ENCODE measurements at regions not wholly inside any gene's neighbourhood (a gene's known extent, or its start where the extent isn't known, plus 50 kb on each side); places are given as distances from the start of the nearest gene placed in this dataset.
A peak's percentile ranks its signal among the peaks of the same experiment; 100 is the strongest.

DNA sequence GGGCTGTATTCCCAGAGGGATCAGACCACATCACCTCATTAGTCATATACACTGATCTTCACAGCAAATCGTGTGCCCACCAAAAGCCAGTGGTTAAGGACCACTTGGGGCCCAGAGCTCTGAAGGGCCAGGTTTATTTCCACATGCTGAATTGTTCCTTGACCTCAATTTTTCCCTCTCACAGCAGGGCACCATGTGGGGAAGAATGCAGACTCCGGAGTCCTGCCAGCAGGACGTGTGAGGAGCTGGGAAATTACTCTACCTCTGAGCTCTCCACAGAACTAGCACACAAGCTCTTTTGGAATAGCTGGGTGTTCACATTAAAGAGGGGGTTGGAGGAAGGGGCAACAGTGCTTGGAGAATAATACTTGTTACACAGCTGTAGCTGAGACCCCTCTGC lies 57.6 kb upstream of the SEL1L start:
- peaks cover 6% of the 10 kb centered on the region for H3K27me3 Mint-ChIP-seq (ENCODE audit: insufficient read depth, low read depth, poor library complexity)
- no peak overlapping the region for H3K4me3 Mint-ChIP-seq
- no peaks in the 10 kb centered on the region for H3K36me3 Mint-ChIP-seq (ENCODE audit: low read depth)
- TF ChIP-seq, protein P1, sequence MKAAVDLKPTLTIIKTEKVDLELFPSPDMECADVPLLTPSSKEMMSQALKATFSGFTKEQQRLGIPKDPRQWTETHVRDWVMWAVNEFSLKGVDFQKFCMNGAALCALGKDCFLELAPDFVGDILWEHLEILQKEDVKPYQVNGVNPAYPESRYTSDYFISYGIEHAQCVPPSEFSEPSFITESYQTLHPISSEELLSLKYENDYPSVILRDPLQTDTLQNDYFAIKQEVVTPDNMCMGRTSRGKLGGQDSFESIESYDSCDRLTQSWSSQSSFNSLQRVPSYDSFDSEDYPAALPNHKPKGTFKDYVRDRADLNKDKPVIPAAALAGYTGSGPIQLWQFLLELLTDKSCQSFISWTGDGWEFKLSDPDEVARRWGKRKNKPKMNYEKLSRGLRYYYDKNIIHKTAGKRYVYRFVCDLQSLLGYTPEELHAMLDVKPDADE (IDR thresholded peaks at IDR 0.05) = no peak
- no peak for TF ChIP-seq CREB1 (CRISPR knock-in tag; IDR thresholded peaks at IDR 0.05; ENCODE audit: low read depth)
- no peak for TF ChIP-seq STAT1 (IDR thresholded peaks at IDR 0.05; ENCODE audit: unreplicated experiment)
- TF ChIP-seq, protein P2, sequence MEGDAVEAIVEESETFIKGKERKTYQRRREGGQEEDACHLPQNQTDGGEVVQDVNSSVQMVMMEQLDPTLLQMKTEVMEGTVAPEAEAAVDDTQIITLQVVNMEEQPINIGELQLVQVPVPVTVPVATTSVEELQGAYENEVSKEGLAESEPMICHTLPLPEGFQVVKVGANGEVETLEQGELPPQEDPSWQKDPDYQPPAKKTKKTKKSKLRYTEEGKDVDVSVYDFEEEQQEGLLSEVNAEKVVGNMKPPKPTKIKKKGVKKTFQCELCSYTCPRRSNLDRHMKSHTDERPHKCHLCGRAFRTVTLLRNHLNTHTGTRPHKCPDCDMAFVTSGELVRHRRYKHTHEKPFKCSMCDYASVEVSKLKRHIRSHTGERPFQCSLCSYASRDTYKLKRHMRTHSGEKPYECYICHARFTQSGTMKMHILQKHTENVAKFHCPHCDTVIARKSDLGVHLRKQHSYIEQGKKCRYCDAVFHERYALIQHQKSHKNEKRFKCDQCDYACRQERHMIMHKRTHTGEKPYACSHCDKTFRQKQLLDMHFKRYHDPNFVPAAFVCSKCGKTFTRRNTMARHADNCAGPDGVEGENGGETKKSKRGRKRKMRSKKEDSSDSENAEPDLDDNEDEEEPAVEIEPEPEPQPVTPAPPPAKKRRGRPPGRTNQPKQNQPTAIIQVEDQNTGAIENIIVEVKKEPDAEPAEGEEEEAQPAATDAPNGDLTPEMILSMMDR (conservative IDR thresholded peaks at IDR 0.05; ENCODE audit: low read depth in 2 of 2) = no peak
- TF ChIP-seq JUNB (IDR thresholded peaks at IDR 0.05; ENCODE audit: unreplicated experiment) = no peak
- no peak for TF ChIP-seq NANOG (IDR thresholded peaks at IDR 0.05; ENCODE audit: borderline replicate concordance)
- TF ChIP-seq EZH2 (IDR thresholded peaks at IDR 0.05; ENCODE audit: low read depth, unreplicated experiment) = no peak
- no peak for TF ChIP-seq EZH2phosphoT487 (IDR thresholded peaks at IDR 0.05; ENCODE audit: unreplicated experiment)
- no peak for TF ChIP-seq POLR2AphosphoS5 (IDR thresholded peaks at IDR 0.05; ENCODE audit: low read depth)
- TF ChIP-seq, protein P3, sequence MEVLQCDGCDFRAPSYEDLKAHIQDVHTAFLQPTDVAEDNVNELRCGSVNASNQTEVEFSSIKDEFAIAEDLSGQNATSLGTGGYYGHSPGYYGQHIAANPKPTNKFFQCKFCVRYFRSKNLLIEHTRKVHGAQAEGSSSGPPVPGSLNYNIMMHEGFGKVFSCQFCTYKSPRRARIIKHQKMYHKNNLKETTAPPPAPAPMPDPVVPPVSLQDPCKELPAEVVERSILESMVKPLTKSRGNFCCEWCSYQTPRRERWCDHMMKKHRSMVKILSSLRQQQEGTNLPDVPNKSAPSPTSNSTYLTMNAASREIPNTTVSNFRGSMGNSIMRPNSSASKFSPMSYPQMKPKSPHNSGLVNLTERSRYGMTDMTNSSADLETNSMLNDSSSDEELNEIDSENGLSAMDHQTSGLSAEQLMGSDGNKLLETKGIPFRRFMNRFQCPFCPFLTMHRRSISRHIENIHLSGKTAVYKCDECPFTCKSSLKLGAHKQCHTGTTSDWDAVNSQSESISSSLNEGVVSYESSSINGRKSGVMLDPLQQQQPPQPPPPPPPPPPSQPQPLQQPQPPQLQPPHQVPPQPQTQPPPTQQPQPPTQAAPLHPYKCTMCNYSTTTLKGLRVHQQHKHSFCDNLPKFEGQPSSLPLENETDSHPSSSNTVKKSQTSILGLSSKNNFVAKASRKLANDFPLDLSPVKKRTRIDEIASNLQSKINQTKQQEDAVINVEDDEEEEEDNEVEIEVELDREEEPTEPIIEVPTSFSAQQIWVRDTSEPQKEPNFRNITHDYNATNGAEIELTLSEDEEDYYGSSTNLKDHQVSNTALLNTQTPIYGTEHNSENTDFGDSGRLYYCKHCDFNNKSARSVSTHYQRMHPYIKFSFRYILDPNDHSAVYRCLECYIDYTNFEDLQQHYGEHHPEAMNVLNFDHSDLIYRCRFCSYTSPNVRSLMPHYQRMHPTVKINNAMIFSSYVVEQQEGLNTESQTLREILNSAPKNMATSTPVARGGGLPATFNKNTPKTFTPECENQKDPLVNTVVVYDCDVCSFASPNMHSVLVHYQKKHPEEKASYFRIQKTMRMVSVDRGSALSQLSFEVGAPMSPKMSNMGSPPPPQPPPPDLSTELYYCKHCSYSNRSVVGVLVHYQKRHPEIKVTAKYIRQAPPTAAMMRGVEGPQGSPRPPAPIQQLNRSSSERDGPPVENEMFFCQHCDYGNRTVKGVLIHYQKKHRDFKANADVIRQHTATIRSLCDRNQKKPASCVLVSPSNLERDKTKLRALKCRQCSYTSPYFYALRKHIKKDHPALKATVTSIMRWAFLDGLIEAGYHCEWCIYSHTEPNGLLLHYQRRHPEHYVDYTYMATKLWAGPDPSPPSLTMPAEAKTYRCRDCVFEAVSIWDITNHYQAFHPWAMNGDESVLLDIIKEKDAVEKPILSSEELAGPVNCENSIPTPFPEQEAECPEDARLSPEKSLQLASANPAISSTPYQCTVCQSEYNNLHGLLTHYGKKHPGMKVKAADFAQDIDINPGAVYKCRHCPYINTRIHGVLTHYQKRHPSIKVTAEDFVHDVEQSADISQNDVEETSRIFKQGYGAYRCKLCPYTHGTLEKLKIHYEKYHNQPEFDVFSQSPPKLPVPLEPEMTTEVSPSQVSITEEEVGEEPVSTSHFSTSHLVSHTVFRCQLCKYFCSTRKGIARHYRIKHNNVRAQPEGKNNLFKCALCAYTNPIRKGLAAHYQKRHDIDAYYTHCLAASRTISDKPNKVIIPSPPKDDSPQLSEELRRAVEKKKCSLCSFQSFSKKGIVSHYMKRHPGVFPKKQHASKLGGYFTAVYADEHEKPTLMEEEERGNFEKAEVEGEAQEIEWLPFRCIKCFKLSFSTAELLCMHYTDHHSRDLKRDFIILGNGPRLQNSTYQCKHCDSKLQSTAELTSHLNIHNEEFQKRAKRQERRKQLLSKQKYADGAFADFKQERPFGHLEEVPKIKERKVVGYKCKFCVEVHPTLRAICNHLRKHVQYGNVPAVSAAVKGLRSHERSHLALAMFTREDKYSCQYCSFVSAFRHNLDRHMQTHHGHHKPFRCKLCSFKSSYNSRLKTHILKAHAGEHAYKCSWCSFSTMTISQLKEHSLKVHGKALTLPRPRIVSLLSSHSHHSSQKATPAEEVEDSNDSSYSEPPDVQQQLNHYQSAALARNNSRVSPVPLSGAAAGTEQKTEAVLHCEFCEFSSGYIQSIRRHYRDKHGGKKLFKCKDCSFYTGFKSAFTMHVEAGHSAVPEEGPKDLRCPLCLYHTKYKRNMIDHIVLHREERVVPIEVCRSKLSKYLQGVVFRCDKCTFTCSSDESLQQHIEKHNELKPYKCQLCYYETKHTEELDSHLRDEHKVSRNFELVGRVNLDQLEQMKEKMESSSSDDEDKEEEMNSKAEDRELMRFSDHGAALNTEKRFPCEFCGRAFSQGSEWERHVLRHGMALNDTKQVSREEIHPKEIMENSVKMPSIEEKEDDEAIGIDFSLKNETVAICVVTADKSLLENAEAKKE (CRISPR knock-in tag; IDR thresholded peaks at IDR 0.05) = no peak
- TF ChIP-seq, protein P4, sequence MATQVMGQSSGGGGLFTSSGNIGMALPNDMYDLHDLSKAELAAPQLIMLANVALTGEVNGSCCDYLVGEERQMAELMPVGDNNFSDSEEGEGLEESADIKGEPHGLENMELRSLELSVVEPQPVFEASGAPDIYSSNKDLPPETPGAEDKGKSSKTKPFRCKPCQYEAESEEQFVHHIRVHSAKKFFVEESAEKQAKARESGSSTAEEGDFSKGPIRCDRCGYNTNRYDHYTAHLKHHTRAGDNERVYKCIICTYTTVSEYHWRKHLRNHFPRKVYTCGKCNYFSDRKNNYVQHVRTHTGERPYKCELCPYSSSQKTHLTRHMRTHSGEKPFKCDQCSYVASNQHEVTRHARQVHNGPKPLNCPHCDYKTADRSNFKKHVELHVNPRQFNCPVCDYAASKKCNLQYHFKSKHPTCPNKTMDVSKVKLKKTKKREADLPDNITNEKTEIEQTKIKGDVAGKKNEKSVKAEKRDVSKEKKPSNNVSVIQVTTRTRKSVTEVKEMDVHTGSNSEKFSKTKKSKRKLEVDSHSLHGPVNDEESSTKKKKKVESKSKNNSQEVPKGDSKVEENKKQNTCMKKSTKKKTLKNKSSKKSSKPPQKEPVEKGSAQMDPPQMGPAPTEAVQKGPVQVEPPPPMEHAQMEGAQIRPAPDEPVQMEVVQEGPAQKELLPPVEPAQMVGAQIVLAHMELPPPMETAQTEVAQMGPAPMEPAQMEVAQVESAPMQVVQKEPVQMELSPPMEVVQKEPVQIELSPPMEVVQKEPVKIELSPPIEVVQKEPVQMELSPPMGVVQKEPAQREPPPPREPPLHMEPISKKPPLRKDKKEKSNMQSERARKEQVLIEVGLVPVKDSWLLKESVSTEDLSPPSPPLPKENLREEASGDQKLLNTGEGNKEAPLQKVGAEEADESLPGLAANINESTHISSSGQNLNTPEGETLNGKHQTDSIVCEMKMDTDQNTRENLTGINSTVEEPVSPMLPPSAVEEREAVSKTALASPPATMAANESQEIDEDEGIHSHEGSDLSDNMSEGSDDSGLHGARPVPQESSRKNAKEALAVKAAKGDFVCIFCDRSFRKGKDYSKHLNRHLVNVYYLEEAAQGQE (IDR thresholded peaks at IDR 0.05; ENCODE audit: unreplicated experiment) = no peak
- TF ChIP-seq ZNF114 (CRISPR knock-in tag; IDR thresholded peaks at IDR 0.05) = no peak
- H2AFZ ChIP-seq = 0 out of 2 replicates have a peak overlapping the region, but pooled peaks have one; percentile 38
- no peaks in the 10 kb centered on the region; the same call in 2 of the 3 replicates for H3K9me3 Mint-ChIP-seq
- H3K4me3 ChIP-seq = no peak overlapping the region
- DNase-seq (ENCODE audit: low spot score) (no peak), ATAC-seq (peak; percentile 66)
- no peaks in the 10 kb centered on the region for H3K79me2 ChIP-seq (replicated peaks; ENCODE audit: insufficient read depth)
- no peak overlapping the region for H3K4me2 ChIP-seq
- H3K4me1 ChIP-seq (ENCODE audit: insufficient read depth) = no peaks in the 10 kb centered on the region; the same call in 1 of the 2 replicates
- H3K36me3 ChIP-seq (ENCODE audit: insufficient read depth) = no peaks in the 10 kb centered on the region
- no peak overlapping the region for H3K27ac Mint-ChIP-seq
- no peak overlapping the region for H3K27ac ChIP-seq (ENCODE audit: low read depth)
- H3F3A ChIP-seq (replicated peaks; ENCODE audit: low read depth) = no peaks in the 10 kb centered on the region
- no peaks in the 10 kb centered on the region for H3K27me3 ChIP-seq (ENCODE audit: insufficient read depth)
- no peaks in the 10 kb centered on the region for H4K20me1 ChIP-seq (replicated peaks; ENCODE audit: insufficient read depth)
- peaks cover 2% of the 10 kb centered on the region; the same call in 1 of the 2 replicates for H3K9me2 ChIP-seq (ENCODE audit: insufficient read depth)
- peaks cover 14% of the 10 kb centered on the region for H3K4me1 Mint-ChIP-seq

Data from GM23338 (cell line).